ENCODE measurements at regions not wholly inside any gene's neighbourhood (a gene's known extent, or its start where the extent isn't known, plus 50 kb on each side); places are given as distances from the start of the nearest gene placed in this dataset.

GRCh38 chr22:27617214-27617881 is 184.2 kb downstream of the MN1 start:
- TF ChIP-seq CTCF (IDR thresholded peaks at IDR 0.05) (no peak), POLR2A (IDR thresholded peaks at IDR 0.05) (no peak)

All from stomach (tissue), 4 donors.